Mesodermal cell (in vitro differentiated cells): ENCODE measurements at regions not wholly inside any gene's neighbourhood (a gene's known extent, or its start where the extent isn't known, plus 50 kb on each side); places are given as distances from the start of the nearest gene placed in this dataset.

ENCODE experiments used
- H3K27ac ChIP-seq: 2 replicates; pipeline ENCODE4 v1.7.0; 2013; ENCODE audit warnings: mild to moderate bottlenecking, low read depth, low read length, moderate library complexity; ENCODE audit not compliant: severe bottlenecking
- H3K36me3 ChIP-seq: 2 replicates; pipeline ENCODE4 v1.7.1; 2013; ENCODE audit warnings: mild to moderate bottlenecking, low read length, moderate library complexity; ENCODE audit not compliant: control insufficient read depth, insufficient read depth
- H3K4me1 ChIP-seq: one replicate; pipeline ENCODE4 v1.7.1; 2013; ENCODE audit warnings: mild to moderate bottlenecking, low read length; ENCODE audit not compliant: insufficient read depth, control insufficient read depth, poor library complexity, severe bottlenecking
- H3K4me3 ChIP-seq: 2 replicates; pipeline ENCODE4 v1.7.0; 2013; ENCODE audit warnings: low read length, control low read depth, mild to moderate bottlenecking; ENCODE audit not compliant: insufficient read depth, poor library complexity, severe bottlenecking; ENCODE audit errors: extremely low read depth
- H3K9me3 ChIP-seq: 2 replicates; pipeline ENCODE4 v1.7.1; 2013; ENCODE audit warnings: mild to moderate bottlenecking, low read length, moderate library complexity; ENCODE audit not compliant: control insufficient read depth
- WGBS, 2 experiments: methylation state at CpG; one replicate each; pipeline ENCODE4 v1.1.5; 2013; ENCODE audit warnings: missing lambda C conversion rate in 2 of 2; ENCODE audit not compliant: insufficient coverage in 2 of 2; 5-methylcytosine and 5-hydroxymethylcytosine counted together

GRCh38 chr9:99414321-99414720 lies 192.2 kb downstream of the SEC61B start:
- 100% methylated on average over 1 of the region's 1 CpG for WGBS, 2 experiments
- H3K27ac ChIP-seq, result no peak overlapping the region
- no peaks in the 10 kb centered on the region for H3K9me3 ChIP-seq
- no peaks in the 10 kb centered on the region for H3K36me3 ChIP-seq
- H3K4me3 ChIP-seq, result no peak overlapping the region
- H3K4me1 ChIP-seq, result no peaks in the 10 kb centered on the region

GRCh38 chr9:99415606-99416005 lies 193.5 kb downstream of the SEC61B start:
- 96 to 100% methylated on average over 3 of the region's 4 CpGs for WGBS, 2 experiments
- no peak overlapping the region for H3K4me3 ChIP-seq
- no peaks in the 10 kb centered on the region for H3K36me3 ChIP-seq
- H3K9me3 ChIP-seq, result no peaks in the 10 kb centered on the region
- no peak overlapping the region for H3K27ac ChIP-seq
- H3K4me1 ChIP-seq, result no peaks in the 10 kb centered on the region

GRCh38 chr9:99416007-99416406 lies 193.9 kb downstream of the SEC61B start:
- H3K36me3 ChIP-seq, result no peaks in the 10 kb centered on the region
- H3K9me3 ChIP-seq, result no peaks in the 10 kb centered on the region
- no peaks in the 10 kb centered on the region for H3K4me1 ChIP-seq
- 62% methylated on average over 2 of the region's 2 CpGs; no CpG with 5 or more reads in 1 of the 2 experiments for WGBS, 2 experiments
- H3K27ac ChIP-seq, result no peak overlapping the region
- no peak overlapping the region for H3K4me3 ChIP-seq

- Histone ChIP-seq H3K9me3 (no peaks in the 10 kb centered on the region), H3K4me3 (no peak overlapping the region), H3K27ac (no peak overlapping the region), H3K4me1 (no peaks in the 10 kb centered on the region), H3K36me3 (no peaks in the 10 kb centered on the region)
- WGBS, 2 experiments, result 89 to 95% methylated on average over 2 to 3 of the region's 4 CpGs
Measured at GRCh38 chr9:99419070-99419469, 197.0 kb downstream of the SEC61B start.

GRCh38 chr9:99421369-99421768 lies 199.3 kb downstream of the SEC61B start:
- Histone ChIP-seq H3K9me3 (no peaks in the 10 kb centered on the region), H3K4me1 (no peaks in the 10 kb centered on the region), H3K27ac (no peak overlapping the region), H3K4me3 (no peak overlapping the region), H3K36me3 (no peaks in the 10 kb centered on the region)
- WGBS, 2 experiments, result 97 to 100% methylated on average over 3 to 4 of the region's 4 CpGs

GRCh38 chr9:99425124-99425523 lies 203.0 kb downstream of the SEC61B start:
- H3K4me3 ChIP-seq, result no peak overlapping the region
- no peaks in the 10 kb centered on the region for H3K36me3 ChIP-seq
- no peaks in the 10 kb centered on the region for H3K4me1 ChIP-seq
- H3K27ac ChIP-seq, result no peak overlapping the region
- peaks cover 5% of the 10 kb centered on the region for H3K9me3 ChIP-seq

GRCh38 chr9:99425923-99426842 lies 204.1 kb downstream of the SEC61B start:
- no peak overlapping the region for H3K27ac ChIP-seq
- peaks cover 5% of the 10 kb centered on the region for H3K9me3 ChIP-seq
- WGBS, 2 experiments, result 57 to 62% methylated on average over 1 of the region's 1 CpG
- no peak overlapping the region for H3K4me3 ChIP-seq
- no peaks in the 10 kb centered on the region for H3K36me3 ChIP-seq
- no peaks in the 10 kb centered on the region for H3K4me1 ChIP-seq

- Histone ChIP-seq H3K9me3 (peaks cover 5% of the 10 kb centered on the region), H3K4me3 (no peak overlapping the region), H3K36me3 (no peaks in the 10 kb centered on the region), H3K4me1 (no peaks in the 10 kb centered on the region), H3K27ac (no peak overlapping the region)
Measured at GRCh38 chr9:99427260-99427659, 205.2 kb downstream of the SEC61B start.

- no peaks in the 10 kb centered on the region for H3K36me3 ChIP-seq
- H3K27ac ChIP-seq, result no peak overlapping the region
- H3K4me3 ChIP-seq, result no peak overlapping the region
- 86% methylated on average over 1 of the region's 2 CpGs; no CpG with 5 or more reads in 1 of the 2 experiments for WGBS, 2 experiments
- peaks cover 26% of the 10 kb centered on the region for H3K4me1 ChIP-seq
- H3K9me3 ChIP-seq, result peaks cover 5% of the 10 kb centered on the region
Measured at GRCh38 chr9:99430301-99430700, 208.2 kb downstream of the SEC61B start.

- Histone ChIP-seq H3K9me3 (peaks cover 5% of the 10 kb centered on the region), H3K27ac (no peak overlapping the region), H3K4me1 (peaks cover 26% of the 10 kb centered on the region), H3K4me3 (no peak overlapping the region), H3K36me3 (no peaks in the 10 kb centered on the region)
- 100% methylated on average over 1 of the region's 1 CpG; no CpG with 5 or more reads in 1 of the 2 experiments for WGBS, 2 experiments
Measured at GRCh38 chr9:99431103-99431502, 209.0 kb downstream of the SEC61B start.

- no peak overlapping the region for H3K4me3 ChIP-seq
- H3K4me1 ChIP-seq, result peaks cover 26% of the 10 kb centered on the region
- WGBS, 2 experiments, result 87 to 95% methylated on average over 4 of the region's 4 CpGs
- no peaks in the 10 kb centered on the region for H3K36me3 ChIP-seq
- peaks cover 5% of the 10 kb centered on the region for H3K9me3 ChIP-seq
- H3K27ac ChIP-seq, result no peak overlapping the region
Measured at GRCh38 chr9:99432075-99432474, 210.0 kb downstream of the SEC61B start.
